Adrenal gland (tissue), 9 donors: ENCODE measurements at regions not wholly inside any gene's neighbourhood (a gene's known extent, or its start where the extent isn't known, plus 50 kb on each side); places are given as distances from the start of the nearest gene placed in this dataset.

Experiments used
- DNase-seq, 7 donors: peaks; one replicate each; pipeline ENCODE4 v3.0.0-alpha.2; 2019 to 2020
- H3K27ac ChIP-seq, 5 donors: fragments of 200-600 bp; sonication (generic) in 4 of 5; 1 replicate in 3 of 5; 2 replicates in 2 of 5; pipeline versions ENCODE4 v1.5.1 to v1.8.0; 2016 to 2020; ENCODE audit warnings: mild to moderate bottlenecking in 1 of 5
- H3K27me3 ChIP-seq: fragments of 200-600 bp; 2 replicates; pipeline ENCODE4 v1.8.0; 2021
- H3K36me3 ChIP-seq, 2 donors: fragments of 200-600 bp; replicated peaks in 1 of 2; 1 replicate in 1 of 2; 2 replicates in 1 of 2; pipeline versions ENCODE4 v1.5.1 to v1.8.0; 2018 to 2022
- H3K4me1 ChIP-seq, 2 donors: fragments of 200-600 bp; replicated peaks in 1 of 2; 1 replicate in 1 of 2; 2 replicates in 1 of 2; pipeline versions ENCODE4 v1.5.1 to v1.8.0; 2018 to 2021
- H3K4me3 ChIP-seq, 4 donors: fragments of 200-600 bp; sonication (generic) in 3 of 4; one replicate each; pipeline ENCODE4 v1.5.1; 2016 to 2018
- H3K9me3 ChIP-seq, 3 donors: fragments of 200-600 bp; sonication (generic) in 1 of 3; replicated peaks in 1 of 3; 1 replicate in 2 of 3; 2 replicates in 1 of 3; pipeline versions ENCODE4 v1.5.1 to v1.8.0; 2016 to 2021
- POLR2A ChIP-seq, 2 donors: fragments of 450-650 bp; IDR thresholded peaks; one replicate each; pipeline ENCODE4 v1.6.1; 2017; ENCODE audit warnings: antibody characterized with exemption in 2 of 2, mild to moderate bottlenecking in 2 of 2, moderate library complexity in 1 of 2
- WGBS, 4 donors: extraction: QIAGEN DNeasy Blood & Tissue Kit in 2 of 4; methylation state at CpG; one replicate each; pipeline versions ENCODE4 v1.1.5 to v1.1.7; 2013 to 2017; 5-methylcytosine and 5-hydroxymethylcytosine counted together
- intact Hi-C, 2 donors: fragments of 100-400 bp; cut with DNase I; formaldehyde crosslinking; loops; one replicate each; pipeline versions ENCODE4 v1.14.1 to v1.15.0; 2022 to 2023
- TF ChIP-seq, protein P1 (sequence below), 6 experiments: fragments of 450-650 bp in 4 of 6; fragments of 200-600 bp in 2 of 6; sonication (generic) in 1 of 6; IDR thresholded peaks; 1 replicate in 5 of 6; 2 replicates in 1 of 6; pipeline versions ENCODE4 v1.5.1 to v1.8.0; 2016 to 2021; ENCODE audit warnings: antibody characterized with exemption in 6 of 6, mild to moderate bottlenecking in 2 of 6, moderate library complexity in 1 of 6
- donor health status: healthy with polysubstance abuse.
- donor health status: Bipolar disorder and iron deficiency.
- donor health status: DM: yes; HTN: yes; CAD: no.
- donor health status: DM: no; HTN: no; CAD: no.
- donor health status: DM: no; HTN: no; CAD: no.

GRCh38 chr14:95433094-95433478 lies 83.4 kb downstream of the SYNE3 start:
- Histone ChIP-seq H3K4me1 (peaks cover 0 to 6% of the 10 kb centered on the region in 2 donors), H3K4me3 (no peak overlapping the region), H3K9me3 (no peaks in the 10 kb centered on the region), H3K27ac (no peak overlapping the region), H3K27me3 (no peaks in the 10 kb centered on the region), H3K36me3 (peaks cover 0 to 33% of the 10 kb centered on the region in 2 donors)
- 87 to 100% (median 93%) methylated on average over 1 to 8 of the region's 8 CpGs for WGBS, 4 donors
- no peak for DNase-seq
- intact Hi-C loops: loop anchor here (5.0 kb wide), 2 partner anchors 321 to 741 kb away; no protein-coding TSS in a partner anchor
- TF ChIP-seq, protein P1, sequence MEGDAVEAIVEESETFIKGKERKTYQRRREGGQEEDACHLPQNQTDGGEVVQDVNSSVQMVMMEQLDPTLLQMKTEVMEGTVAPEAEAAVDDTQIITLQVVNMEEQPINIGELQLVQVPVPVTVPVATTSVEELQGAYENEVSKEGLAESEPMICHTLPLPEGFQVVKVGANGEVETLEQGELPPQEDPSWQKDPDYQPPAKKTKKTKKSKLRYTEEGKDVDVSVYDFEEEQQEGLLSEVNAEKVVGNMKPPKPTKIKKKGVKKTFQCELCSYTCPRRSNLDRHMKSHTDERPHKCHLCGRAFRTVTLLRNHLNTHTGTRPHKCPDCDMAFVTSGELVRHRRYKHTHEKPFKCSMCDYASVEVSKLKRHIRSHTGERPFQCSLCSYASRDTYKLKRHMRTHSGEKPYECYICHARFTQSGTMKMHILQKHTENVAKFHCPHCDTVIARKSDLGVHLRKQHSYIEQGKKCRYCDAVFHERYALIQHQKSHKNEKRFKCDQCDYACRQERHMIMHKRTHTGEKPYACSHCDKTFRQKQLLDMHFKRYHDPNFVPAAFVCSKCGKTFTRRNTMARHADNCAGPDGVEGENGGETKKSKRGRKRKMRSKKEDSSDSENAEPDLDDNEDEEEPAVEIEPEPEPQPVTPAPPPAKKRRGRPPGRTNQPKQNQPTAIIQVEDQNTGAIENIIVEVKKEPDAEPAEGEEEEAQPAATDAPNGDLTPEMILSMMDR (IDR thresholded peaks at IDR 0.05): no peak
- no peak for TF ChIP-seq POLR2A (IDR thresholded peaks at IDR 0.05)

DNA sequence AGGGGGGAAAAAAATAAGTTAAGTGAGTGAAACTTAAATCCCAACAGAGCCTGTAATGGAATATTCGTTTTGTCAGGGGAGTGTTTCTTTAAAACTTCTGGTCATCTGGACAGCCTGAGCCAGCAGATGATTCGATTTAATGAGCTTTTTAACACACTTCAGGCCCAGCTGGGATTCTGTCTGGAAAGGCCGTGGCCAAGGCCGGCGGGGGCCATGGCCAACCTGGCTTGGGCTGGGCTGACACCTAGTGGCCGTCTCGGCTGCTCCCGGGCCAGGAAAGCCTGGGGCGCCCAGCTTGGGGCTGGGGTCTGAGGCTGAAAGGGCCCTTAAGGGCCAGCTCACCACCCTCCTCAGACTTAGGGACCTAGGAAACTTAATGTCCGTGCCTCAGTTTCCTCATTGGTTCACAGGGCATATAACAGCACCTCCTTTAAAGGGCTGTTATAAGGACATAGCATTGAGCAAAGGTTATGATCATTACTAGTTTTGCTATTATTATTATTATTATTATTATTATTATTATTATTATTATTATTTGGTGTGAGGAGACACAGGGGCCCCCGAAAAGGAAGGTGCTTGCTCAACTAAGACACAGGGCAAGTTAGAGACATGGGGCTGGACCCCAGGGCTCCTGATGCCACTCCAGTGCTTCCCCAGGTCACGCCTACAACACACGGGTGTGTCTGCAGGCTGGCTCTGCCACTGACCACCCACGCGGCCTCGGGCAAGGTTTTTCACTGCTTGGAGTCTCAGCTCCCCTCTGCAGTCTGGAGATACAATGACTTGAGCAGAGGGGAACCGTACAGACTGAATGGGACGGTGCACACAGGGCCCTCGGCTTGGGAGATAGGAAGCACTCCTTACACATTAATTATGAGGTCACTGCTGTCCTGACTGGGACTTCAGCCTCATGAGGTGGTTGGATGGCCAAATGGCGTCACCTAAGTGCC lies 84.0 kb downstream of the SYNE3 start:
- peaks cover 0 to 33% of the 10 kb centered on the region in 2 donors for H3K36me3 ChIP-seq
- no peaks in the 10 kb centered on the region for H3K27me3 ChIP-seq
- intact Hi-C loops: loop anchor here (5.0 kb wide), 2 partner anchors 320 to 740 kb away; no protein-coding TSS in a partner anchor
- H3K9me3 ChIP-seq: no peaks in the 10 kb centered on the region
- no peak overlapping the region for H3K27ac ChIP-seq
- no peak for TF ChIP-seq POLR2A (IDR thresholded peaks at IDR 0.05)
- TF ChIP-seq, protein P1 (IDR thresholded peaks at IDR 0.05): peak; percentile 48 to 74 (median 60)
- 40 to 54% (median 47%) methylated on average over 10 to 20 of the region's 20 CpGs for WGBS, 4 donors
- no peak overlapping the region for H3K4me3 ChIP-seq
- DNase-seq: peak; percentile 30 to 77 (median 46)
- H3K4me1 ChIP-seq: peaks cover 0 to 6% of the 10 kb centered on the region in 2 donors

DNA sequence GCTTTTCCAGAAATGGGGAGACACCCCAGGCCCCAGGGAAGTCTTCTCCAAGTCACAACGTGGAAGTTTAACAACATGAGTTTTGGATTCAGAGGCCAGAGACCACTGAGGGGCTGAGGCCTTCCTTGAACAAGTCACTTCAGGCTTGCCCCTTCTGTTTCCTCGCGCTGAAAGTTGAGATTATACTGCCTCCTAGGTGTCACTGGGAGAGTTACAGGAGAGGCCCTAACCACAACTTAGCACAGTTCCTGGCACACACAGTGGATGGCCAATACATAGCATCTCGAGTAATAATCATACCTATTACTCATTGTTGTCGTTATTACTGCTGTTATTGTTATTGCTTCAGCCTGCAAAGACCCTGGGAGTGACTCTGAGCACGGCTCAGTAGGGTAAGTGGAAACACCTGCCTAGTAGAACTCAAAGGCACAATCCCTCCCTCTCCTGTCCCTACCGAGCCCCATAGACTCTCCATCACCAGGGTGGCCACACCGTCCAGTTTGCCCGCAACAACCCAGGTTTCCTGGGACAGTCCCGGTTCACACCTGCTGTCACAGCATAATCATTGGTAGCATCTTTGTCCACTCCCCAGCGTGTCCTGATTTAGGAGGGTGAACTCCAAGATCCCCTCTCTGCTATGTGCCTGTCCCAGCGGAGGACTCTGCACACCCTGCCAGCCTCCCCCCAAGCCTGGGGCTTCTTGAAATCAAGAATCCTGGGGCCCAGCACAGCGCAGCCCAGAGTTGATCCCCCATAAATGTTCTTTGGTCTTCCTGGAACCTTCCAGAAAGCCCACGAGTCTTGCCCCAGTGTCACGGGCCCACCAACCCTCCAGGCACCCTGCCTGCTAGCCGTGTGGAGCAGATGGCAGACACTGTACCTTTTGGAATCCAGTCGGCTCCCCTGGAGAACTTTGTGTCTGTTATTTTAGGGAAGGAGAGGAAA lies 85.0 kb downstream of the SYNE3 start:
- Histone ChIP-seq H3K4me1 (peaks cover 0 to 6% of the 10 kb centered on the region in 2 donors), H3K27me3 (no peaks in the 10 kb centered on the region), H3K4me3 (no peak overlapping the region), H3K27ac (no peak overlapping the region), H3K9me3 (no peaks in the 10 kb centered on the region), H3K36me3 (peaks cover 0 to 29% of the 10 kb centered on the region in 2 donors)
- DNase-seq: no peak
- intact Hi-C loops: loop anchor here (5.0 kb wide), 2 partner anchors 319 to 739 kb away; no protein-coding TSS in a partner anchor
- TF ChIP-seq, protein P1 (IDR thresholded peaks at IDR 0.05): peak in 3 of 6 experiments; percentile 42 to 43 (median 43)
- TF ChIP-seq POLR2A (IDR thresholded peaks at IDR 0.05): no peak
- WGBS, 4 donors: 76 to 80% (median 79%) methylated on average over 15 to 17 of the region's 17 CpGs
